Astrocyte of the cerebellum (primary cell): ENCODE measurements at regions not wholly inside any gene's neighbourhood (a gene's known extent, or its start where the extent isn't known, plus 50 kb on each side); places are given as distances from the start of the nearest gene placed in this dataset.

Experiments used
- DNase-seq: peaks from one replicate; pipeline ENCODE4 v3.0.0-alpha.2; 2011; ENCODE audit warnings: low read depth
- H3K4me3 ChIP-seq: 2 replicates; pipeline ENCODE4 v1.5.1; 2011; ENCODE audit warnings: mild to moderate bottlenecking, low read depth, low read length, moderate library complexity
- CTCF ChIP-seq: IDR thresholded peaks from 2 replicates; pipeline ENCODE4 v1.5.1; 2012; ENCODE audit warnings: low read length, low read depth, moderate library complexity, mild to moderate bottlenecking; ENCODE audit errors: missing control alignments
- in situ Hi-C: cut with HindIII; loops from 2 replicates; pipeline ENCODE4 v1.10.0; 2017; ENCODE audit warnings: low sequenced_read_pairs

GRCh38 chr12:9351136-9351535, 142.9 kb upstream of the PZP start:
- no peak for TF ChIP-seq CTCF
- in situ Hi-C loops: no loop called here
- DNase-seq: no peak
- H3K4me3 ChIP-seq: no peak overlapping the region

GRCh38 chr12:9349888-9350885, 142.0 kb upstream of the PZP start:
- in situ Hi-C loops: loop anchor here (25.0 kb wide), 1 partner anchor 262 kb away; the partner anchor contains the start of gene KLRB1
- TF ChIP-seq CTCF: no peak
- H3K4me3 ChIP-seq: no peak overlapping the region
- DNase-seq: no peak

GRCh38 chr12:9348906-9349518, 140.8 kb upstream of the PZP start:
- no peak for TF ChIP-seq CTCF
- no peak overlapping the region for H3K4me3 ChIP-seq
- in situ Hi-C loops: loop anchor here (25.0 kb wide), 1 partner anchor 263 kb away; the partner anchor contains the start of gene KLRB1
- no peak for DNase-seq

GRCh38 chr12:9347328-9348127, 139.3 kb upstream of the PZP start:
- DNase-seq: no peak
- TF ChIP-seq CTCF: no peak
- in situ Hi-C loops: loop anchor here (25.0 kb wide), 1 partner anchor 265 kb away; the partner anchor contains the start of gene KLRB1
- no peak overlapping the region for H3K4me3 ChIP-seq

- DNase-seq: no peak
- no peak for TF ChIP-seq CTCF
- in situ Hi-C loops: loop anchor here (25.0 kb wide), 1 partner anchor 265 kb away; the partner anchor contains the start of gene KLRB1
- H3K4me3 ChIP-seq: no peak overlapping the region
Measured at GRCh38 chr12:9346866-9347327, 138.7 kb upstream of the PZP start.

GRCh38 chr12:9345171-9345570, 137.0 kb upstream of the PZP start:
- in situ Hi-C loops: loop anchor here (25.0 kb wide), 1 partner anchor 267 kb away; the partner anchor contains the start of gene KLRB1
- no peak for DNase-seq
- no peak overlapping the region for H3K4me3 ChIP-seq
- TF ChIP-seq CTCF: no peak
